DMS53 treated with DMSO at 0.1 percent for 48 hours (cell line): ENCODE measurements at regions not wholly inside any gene's neighbourhood (a gene's known extent, or its start where the extent isn't known, plus 50 kb on each side); places are given as distances from the start of the nearest gene placed in this dataset.
"Not testable (repeated sequence)": the region's sequence is repeated elsewhere in the genome, so short reads cannot be mapped to it uniquely, and the experiment has no call there.

Source experiments
- DNase-seq: peaks from one replicate; lab custom pipeline; 2025; ENCODE audit not compliant: unreplicated experiment; lab: John Stamatoyannopoulos, UW

- no peak for DNase-seq
Measured at GRCh38 chr5:53405396-53405795, 75.0 kb upstream of the FST start.

- DNase-seq, result peak; percentile 29
Measured at GRCh38 chr5:53406630-53407316, 73.7 kb upstream of the FST start.

DNA sequence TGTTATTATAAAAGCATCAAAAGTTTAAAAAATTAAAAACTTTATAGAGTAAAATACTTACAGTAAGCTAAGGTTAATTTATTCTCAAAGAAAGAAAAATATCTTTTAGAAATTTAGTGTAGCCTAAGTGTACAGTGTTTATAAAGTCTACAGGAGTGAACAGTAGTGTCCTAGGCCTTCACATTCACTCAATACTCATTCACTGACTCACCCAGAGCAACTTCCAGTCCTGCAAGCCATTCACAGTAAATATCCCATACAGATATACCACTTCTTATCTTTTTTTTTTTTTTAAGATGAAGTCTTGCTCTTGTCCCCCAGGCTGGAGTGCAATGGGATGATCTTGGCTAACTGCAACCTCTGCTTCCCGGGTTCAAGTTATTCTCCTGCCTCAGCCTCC is 73.1 kb upstream of the FST start:
- no peak for DNase-seq

DNA sequence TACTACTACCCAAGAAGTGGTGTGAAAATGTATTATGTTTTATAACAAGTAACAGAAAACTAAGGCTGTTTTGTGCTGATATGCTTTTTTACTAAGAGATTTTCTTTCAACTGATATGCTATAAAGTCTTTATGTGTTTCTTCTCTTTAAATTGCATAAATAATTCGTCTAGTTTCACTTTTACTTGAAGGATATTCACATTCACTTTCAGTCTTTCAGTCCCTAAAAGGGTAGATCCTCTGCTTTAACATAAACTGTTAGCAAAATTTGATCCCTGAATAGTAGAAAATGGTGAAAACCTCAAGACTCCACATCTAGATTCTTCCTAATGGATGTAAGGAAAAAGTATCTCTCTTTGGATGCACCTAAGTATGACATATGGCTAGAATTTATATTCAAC is 69.0 kb upstream of the FST start:
- no peak for DNase-seq

- not testable (repeated sequence) for DNase-seq
Measured at GRCh38 chr5:53412499-53412898, 67.9 kb upstream of the FST start.

GRCh38 chr5:53416144-53416738 is 64.2 kb upstream of the FST start:
- peak; percentile 5 for DNase-seq

GRCh38 chr5:53418409-53418808 is 62.0 kb upstream of the FST start:
- DNase-seq, result no peak

- DNase-seq, result no peak
Measured at GRCh38 chr5:53418826-53419658, 61.4 kb upstream of the FST start.

DNA sequence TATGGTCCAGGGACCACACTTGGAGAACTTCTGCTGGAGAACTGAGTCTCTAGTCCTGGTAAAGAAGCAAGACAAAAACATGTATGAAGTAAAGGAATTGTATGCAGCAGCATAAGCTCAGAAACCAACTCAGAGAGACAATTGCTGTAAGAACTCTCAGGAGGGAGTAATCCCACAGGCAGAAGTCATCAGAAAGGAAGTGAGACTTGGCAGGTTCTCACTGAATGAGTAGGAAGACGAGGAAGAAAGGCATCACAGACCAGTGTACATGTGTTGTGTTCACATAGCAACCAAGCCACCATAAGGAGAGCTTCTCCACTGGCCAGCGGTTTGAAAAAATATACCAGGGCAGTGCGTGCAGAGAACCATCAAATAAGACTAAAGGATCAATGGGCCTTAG is 57.9 kb upstream of the FST start:
- no peak for DNase-seq

DNA sequence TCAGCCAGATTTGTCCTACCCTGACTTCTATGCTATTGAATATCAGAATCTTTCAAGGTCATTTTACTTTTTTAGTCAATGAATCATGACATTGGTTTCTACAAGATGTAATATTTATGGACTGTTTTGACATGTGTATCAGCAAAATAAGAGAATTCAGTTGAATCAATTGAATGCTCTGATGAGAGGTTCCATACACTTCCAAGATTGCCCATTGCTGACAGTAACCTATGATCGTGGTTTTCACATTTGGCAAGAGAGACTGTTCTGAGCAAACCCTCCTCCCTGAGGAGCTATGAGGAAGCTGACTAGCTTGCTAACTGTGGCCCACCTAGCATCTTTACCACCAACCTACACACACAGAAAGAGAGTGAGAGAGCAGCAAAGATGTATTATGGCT is 56.7 kb upstream of the FST start:
- DNase-seq, result no peak

DNA sequence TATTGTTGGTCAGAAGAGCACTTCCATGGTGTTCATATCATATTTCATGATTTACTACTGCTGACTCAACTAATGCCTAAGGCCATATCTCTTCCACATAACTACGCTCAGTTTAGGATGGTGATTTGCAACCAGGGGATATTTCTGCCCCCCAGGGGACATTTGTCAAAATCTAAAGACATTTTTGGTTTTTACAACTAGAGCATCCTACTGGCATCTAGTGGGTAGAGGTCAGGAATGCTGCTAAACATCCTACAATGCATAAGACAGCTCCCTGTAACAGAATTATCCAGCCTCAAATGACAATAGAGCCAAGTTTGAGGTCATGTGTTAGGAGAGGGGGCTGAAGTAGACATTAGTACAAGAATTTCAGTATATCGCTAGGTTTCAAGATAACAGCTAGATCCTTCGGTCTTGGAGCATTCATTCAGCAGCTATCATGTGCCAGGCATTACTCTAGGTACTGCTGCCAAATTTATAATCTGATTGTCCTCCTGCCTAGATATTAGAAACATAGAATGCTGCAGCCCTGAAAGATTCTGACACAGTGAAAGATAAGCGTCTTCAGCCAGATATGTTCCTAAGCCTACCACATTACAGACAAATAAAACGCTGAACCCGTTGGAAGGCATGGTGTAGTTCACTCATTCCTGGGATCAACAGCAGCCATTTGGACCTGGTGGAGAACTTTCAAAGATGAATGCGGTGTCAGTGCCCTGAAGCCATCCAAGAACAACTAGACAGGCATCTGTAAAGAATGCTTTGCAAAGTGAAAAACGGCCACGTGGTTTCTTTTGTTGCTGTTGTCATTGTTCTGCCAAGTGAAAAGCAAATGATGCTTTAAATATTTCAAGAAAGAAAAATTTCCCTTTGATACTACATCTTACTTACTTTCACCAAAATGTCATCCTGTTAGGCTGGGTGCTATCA is 55.5 kb upstream of the FST start:
- DNase-seq, result no peak

DNA sequence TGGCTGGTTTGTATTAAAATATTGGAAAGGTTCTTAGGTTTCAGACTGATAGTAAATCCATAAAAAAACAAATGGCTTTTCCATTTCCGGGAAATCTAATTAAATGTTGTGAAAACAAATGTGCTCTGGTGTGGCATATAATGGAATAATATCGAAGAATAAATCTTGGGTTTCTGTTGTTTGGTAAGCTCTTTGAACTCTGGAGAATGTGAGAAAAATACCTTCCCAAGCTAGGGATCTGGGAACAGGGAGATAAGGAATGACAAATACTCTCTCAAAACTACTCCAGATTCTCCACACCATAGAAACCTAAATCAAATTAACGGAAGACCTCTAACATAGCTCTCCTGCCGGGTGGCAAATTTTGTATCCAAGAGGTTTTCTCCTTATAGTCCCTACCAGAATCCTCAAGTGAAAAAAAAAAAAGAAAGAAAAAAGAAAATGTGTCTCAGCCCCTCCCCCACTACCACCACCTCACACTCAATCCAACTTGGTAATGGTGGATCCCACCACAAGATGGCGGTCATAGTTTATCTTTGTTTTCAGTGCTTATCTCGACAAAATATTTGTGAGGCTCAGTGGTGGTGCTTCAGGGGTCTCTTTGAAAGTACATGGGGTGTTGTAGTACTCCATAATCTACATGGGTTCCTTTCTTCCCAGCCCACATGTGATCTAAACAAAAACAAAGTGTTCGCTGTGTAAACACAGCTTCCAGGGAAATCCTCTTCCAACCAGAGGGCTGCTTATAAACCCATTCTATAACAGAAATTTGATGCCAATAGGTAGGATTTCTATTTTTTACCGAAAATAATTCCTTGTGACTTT is 54.5 kb upstream of the FST start:
- peak; percentile 24 for DNase-seq

DNA sequence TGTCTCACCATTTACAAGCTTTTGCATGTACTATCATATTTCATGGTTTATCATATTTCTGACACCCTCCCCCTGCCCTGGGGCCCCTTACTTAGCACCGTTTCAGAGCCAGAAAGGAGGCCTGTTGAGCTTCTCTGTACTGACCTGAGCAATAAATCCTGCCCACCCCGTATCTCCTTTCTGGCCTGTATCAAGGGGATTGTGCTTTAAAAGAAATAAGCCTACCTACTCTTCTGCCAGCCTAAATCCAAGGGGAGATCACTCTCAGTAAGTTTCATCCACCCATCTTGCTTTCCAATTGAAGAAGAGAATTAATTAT is 54.0 kb upstream of the FST start:
- no peak for DNase-seq

- DNase-seq, result no peak
Measured at GRCh38 chr5:53426878-53427277, 53.6 kb upstream of the FST start.

DNA sequence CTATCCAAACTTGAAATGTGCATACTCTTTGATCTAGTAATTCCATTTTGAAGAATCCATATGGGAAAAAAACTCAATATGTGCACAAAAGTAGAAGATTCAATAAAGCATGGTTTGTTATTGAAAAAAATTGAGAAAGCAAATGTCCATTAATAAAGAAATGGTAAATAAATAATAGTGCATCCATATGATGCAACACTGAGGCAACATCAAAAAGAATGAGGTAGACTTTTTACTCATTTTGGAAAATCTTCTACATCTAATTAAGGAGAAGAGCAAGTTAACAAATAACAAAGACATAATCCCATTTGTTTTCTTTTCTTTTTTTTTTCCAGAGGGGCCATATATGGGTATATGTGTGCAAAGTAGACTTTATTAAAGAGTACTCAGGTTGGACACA is 52.5 kb upstream of the FST start:
- no peak for DNase-seq

DNA sequence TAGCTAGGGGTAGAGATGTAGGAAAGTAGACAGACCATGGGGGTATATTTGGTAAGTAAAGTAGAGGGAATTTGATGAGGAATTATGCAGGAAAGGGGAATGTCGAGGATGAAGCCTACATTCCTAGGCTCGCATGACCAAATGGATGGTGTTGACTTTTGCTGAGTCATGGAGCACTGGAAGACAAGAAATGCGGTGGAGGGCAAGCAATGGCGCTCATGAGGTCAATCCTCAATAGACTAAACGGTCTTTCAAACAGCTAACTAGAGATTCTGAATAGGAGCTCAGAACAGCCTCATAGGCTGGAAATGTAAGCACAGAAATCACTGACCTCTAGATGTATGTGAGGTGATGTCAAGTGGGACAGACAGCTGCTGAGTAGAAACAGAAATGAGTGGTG is 50.7 kb upstream of the FST start:
- no peak for DNase-seq

GRCh38 chr5:53430618-53431252 is 49.7 kb upstream of the FST start:
- no peak for DNase-seq
